ENCODE measurements at regions not wholly inside any gene's neighbourhood (a gene's known extent, or its start where the extent isn't known, plus 50 kb on each side); places are given as distances from the start of the nearest gene placed in this dataset.
A peak's percentile ranks its signal among the peaks of the same experiment; 100 is the strongest.
"Not testable (repeated sequence)": the region's sequence is repeated elsewhere in the genome, so short reads cannot be mapped to it uniquely, and the experiment has no call there.

- DNase-seq = not testable (repeated sequence)
Measured at GRCh38 chr11:37969336-37969735, 1371.3 kb upstream of the RAG2 start.

- no peak for DNase-seq
Measured at GRCh38 chr11:37968148-37968547, 1370.1 kb upstream of the RAG2 start.

- no peak for DNase-seq
Measured at GRCh38 chr11:37967635-37968034, 1369.6 kb upstream of the RAG2 start.

DNA sequence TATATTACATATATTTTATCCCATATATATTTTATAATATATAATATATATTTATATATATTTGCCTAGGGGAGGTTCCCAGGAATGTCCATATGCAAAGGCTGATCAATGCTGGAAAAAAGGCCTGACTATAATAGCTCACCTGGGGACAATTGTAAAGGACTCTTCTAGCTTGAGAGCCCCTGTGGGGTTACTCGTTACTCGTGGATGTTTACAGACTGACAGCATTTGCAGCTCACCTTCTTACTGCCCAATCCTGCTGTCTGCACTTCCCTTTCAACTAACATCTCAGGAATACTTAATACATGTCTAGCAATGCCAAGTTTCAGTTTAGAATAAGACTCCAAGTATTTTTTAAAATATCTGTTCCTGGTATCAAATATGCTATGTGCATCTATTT lies 1365.4 kb upstream of the RAG2 start:
- DNase-seq = no peak

DNA sequence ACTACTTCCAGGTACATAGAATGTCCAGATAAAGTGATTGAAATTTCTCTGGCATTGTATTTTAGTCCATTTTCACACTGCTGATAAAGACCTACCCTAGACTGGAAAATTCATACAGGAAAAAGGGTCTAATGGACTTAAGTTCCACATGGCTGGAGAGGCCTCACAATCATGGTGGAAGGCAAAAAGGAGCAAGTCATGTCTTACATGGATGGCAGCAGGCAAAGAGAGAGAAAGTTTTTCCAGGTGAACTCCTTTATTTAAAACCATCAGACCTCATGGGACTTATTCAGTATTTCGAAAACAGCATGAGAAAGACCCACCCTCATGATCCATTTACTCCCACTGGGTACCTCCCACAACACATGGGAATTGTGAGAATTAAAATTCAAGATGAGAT lies 1359.7 kb upstream of the RAG2 start:
- no peak for DNase-seq

DNA sequence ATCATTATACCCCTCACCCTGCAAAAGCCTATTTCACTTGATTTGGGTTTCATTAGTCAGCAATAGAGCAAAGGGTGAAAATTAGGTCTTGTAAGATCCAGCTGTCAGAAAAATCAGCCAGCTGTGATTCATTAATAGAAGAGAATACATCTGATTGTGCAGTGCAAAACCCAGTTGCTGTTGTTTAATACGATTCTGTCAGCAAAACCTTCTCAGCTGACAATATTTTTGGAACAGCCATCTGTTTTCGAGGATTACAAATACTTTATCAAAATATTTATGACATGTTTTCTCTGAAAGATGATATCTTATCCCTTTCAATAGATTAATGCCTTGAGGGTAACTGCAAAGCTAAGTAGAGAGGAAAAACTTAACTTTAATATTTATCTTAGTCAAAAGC lies 1354.0 kb upstream of the RAG2 start:
- DNase-seq = no peak

DNA sequence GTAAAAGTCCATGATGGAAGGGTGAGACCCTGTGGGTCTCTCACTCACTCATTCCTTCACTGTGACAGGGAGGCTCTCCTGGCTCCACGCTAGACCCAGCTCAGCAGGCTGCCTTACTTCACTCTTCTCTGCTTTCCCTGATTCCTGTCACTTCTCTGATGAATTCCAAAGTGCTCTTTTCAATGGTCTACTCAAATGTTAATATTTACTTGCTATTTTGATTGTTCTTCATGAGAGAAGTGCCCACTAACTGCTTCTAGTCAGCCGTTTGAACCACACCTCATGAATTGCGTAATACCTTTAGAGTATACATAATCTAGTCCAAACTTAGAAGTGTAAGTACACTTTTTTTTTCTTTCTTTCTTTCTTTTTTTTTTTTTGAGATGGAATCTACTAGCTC lies 1350.2 kb upstream of the RAG2 start:
- DNase-seq = no peak

DNA sequence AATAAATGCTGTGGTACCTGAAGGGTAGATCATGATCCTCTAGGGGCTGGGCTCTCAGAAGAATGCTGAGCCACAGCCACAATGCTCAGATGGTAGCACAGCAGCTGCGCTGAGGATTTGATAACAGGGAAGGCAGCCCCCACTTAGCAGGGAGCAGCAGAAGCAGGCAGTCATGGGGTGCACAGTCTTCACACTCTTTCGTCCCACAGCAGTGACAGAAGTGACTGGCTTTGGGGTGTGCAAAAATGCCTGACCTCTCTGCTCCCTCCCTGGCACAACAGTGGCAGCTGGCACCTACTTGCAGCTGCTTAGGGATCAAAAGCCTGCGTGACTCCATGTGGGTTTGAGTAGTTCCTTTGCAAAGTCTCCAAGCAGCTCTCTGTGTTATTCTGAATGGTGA lies 1349.8 kb upstream of the RAG2 start:
- DNase-seq = no peak

DNA sequence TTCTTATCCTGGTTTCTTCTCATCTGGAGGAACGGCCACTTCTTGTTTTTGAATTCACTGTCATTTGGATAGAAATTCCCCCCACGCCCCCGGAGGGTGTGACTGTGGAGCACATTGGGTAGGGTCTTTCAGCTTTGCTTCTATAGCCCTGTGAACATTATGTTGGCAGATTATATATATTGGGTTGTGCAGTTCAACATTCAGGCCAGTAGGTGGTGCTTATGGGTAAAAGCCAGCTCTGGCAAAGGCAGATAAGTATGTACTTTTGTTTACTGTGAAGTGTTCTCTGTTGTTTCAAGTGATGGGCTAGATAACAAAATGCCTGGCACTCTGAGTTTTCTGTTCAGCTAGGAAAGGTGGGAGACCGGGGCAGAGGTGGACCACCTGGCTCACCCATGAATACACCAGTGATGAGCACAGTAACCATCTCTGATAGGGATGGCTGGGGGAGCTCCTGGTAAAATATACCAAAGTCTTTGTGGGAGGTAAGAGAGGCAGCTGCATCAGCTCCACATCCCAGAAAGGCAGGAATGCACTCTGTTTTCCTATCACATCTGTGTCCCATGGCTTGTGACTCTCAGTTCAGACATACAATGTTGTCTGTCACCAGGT lies 1348.2 kb upstream of the RAG2 start:
- DNase-seq = peak; percentile 4

GRCh38 chr11:37942081-37942480 lies 1344.0 kb upstream of the RAG2 start:
- DNase-seq = no peak

DNA sequence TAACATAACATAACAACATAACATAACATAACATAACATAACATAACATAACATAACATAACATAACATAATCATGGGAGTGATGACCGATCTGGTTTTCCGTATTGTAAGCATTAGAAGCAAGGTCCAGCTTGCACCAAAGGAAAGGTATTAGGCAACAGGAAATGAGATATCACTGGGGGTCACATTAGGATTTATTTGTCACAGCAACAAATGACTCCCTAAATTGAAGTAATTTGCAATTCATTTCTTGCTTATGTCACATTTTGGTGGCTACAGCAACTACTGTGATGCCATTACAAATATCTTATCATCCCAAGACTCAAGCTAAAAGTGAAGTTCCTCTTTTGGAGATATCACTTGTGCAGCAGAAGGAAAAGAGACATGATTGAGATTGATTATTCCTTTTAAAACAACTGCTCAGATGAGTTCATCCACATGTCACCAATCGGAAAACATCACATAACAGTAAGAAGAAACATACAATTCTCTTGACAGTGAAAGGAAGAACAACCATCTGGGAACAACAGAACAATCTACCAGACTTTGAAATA lies 1331.1 kb upstream of the RAG2 start:
- no peak for DNase-seq

DNA sequence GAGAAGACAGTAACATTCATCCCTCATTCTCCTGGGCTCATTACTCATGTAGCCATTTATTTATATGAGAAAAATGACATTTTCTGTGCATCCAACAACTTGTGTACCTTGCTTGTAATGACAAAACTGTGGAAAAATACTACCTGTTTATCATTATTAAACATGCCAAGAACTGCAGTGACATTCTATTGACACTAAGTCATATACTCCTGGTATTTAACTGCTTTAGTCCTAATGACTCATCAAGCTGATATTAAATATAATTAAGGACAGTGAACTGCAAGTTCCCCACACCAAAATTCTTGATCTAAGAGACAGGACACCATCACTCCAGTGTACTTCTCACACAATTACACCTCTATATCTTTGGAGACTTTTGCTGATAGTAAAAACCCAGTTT lies 1328.7 kb upstream of the RAG2 start:
- no peak for DNase-seq

DNA sequence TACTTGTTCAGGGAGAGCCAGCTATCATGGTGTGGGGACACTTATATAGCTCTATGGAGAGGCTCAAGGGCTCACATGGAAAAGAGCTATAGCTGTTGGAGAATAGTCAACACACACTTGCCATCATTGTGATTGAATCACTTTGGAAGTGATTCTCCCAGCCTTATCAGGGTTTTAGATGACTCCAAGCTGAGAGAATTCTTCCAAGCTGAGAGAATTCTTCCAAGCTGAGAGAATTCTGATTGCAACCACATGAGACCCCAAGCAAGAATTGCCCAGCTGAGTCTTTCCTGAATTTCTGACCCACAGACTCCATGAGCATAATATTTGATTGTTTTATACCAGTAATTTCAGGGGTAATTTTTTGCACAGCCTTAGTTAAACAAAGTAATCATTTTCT lies 1318.3 kb upstream of the RAG2 start:
- no peak for DNase-seq

DNA sequence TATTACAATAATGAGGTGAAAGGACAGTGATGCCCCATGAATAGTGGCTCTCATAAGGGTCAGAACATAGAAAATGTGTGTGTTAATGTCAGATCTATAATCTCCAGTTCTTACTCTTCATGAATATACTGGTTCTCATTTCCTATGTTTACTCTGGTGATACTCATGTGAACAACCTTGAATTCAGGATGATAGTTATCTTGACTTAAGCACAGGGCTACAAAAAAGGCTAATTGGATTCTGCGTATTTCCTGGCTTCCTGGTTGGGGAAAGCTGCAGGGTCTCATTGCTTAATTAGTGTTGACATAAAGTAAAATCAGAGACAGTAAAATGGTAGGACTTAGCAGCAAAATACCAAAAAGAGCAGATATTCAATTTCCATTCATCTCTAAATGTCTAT lies 1316.8 kb upstream of the RAG2 start:
- DNase-seq = no peak

DNA sequence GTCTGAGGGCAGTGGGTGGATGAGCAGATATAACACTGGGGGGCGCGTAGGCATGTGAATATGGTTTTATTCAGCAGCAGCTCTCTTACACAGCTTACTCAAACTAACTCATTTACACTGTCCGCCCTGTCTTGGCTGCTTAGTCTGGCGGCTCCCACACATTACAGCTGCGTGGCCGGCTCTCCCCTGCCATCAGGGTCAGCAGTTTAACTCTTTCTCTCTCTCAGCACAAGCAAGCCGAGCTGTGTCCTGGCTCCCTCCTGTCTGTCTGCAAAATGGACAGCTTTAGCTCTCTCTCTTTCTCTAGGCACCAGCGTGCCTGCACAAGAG lies 1310.1 kb upstream of the RAG2 start:
- DNase-seq = no peak

GRCh38 chr11:37907436-37908218 lies 1309.6 kb upstream of the RAG2 start:
- DNase-seq = no peak

DNA sequence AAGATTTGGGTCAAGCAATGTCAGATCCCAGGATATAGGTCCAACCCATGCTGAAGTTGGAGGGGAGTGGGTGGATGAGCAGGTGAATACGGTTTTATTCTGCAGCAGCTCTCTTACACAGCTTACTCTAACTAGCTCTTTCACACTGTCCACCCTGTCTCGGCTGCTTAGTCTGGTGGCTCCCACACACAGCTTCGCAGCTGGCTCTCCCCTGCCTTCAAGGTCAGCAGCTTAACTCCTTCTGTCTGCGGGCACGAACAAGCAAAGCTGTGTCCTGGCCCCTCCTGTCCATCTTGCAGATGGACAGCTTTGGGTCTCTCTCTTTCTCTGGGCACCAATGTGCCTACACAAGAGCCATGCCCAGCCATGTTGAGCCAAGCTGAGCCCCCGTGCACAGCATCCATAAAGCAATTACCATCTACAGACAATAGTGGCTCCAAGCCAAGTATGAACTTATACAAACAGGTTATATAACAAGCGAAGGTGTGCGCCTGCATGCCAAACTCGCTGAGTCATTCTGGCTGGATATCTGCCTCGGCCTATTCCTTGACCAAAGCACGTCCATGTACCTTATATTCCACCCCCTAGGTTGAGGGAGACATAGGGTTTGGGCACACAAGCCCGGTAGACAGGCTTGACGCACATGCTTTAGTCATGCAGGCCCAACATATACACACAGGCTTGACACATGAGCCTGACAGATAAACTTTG lies 1307.8 kb upstream of the RAG2 start:
- DNase-seq = no peak

- no peak for DNase-seq
Measured at GRCh38 chr11:37896016-37896415, 1298.0 kb upstream of the RAG2 start.

DNA sequence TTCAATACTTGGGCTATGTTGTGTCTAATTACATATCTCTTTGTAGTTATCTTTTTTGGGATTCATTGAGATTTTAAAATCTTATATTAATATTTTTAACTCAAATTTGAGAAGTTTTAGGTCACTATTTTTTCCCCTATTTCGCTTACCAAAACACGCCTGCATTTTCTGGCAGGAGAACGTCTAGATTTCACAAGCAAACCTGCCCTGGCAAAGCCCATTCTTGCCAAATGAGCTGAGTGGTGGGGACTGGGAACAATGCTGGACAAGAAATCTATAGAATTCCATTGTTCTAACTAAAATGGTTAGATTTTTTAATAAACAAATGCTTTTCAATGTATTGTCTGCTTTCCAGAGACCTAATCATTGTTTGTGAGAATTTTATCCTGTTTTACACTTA lies 1283.7 kb upstream of the RAG2 start:
- no peak for DNase-seq

- DNase-seq = no peak
Measured at GRCh38 chr11:37861671-37862070, 1263.6 kb upstream of the RAG2 start.

- DNase-seq = not testable (repeated sequence)
Measured at GRCh38 chr11:37858806-37859537, 1260.9 kb upstream of the RAG2 start.

- DNase-seq = no peak
Measured at GRCh38 chr11:37858398-37858797, 1260.4 kb upstream of the RAG2 start.

DNA sequence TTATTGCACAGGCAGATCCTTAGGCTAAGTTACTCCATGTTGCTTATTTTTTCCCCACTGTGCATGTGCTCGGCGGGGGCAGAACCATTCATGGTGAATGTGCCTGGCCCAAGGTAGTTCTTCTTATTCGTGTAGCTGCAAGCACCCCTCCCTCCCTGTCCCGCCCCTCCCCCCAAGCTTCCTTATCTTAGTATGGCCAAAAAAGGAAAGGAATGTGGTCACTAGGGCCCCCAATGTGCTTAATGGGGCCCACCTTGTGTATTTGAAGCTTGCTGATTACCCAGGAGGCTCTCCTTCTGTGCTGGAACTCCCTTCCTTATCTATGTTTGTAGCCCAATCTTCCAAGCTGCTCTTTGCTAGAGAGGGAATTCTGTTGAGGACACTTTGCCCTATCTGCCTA lies 1259.7 kb upstream of the RAG2 start:
- DNase-seq = no peak

Data from NCI-H1694 (cell line).